Nephron (organoid): ENCODE measurements at regions not wholly inside any gene's neighbourhood (a gene's known extent, or its start where the extent isn't known, plus 50 kb on each side); places are given as distances from the start of the nearest gene placed in this dataset.

Source experiments
- H3K27ac Mint-ChIP-seq, 3 experiments: 2 replicates each; pipeline ENCODE4 v1.8.0; 2020; ENCODE audit warnings: mixed read lengths in 3 of 3, mild to moderate bottlenecking in 2 of 3, moderate library complexity in 1 of 3
- H3K27me3 Mint-ChIP-seq: 2 replicates; pipeline ENCODE4 v1.8.0; 2021; ENCODE audit warnings: low read depth, mild to moderate bottlenecking, moderate library complexity, mixed read lengths
- H3K36me3 Mint-ChIP-seq: 2 replicates; pipeline ENCODE4 v1.8.0; 2020; ENCODE audit warnings: low read depth, mixed read lengths
- H3K4me1 Mint-ChIP-seq: 2 replicates; pipeline ENCODE4 v1.8.0; 2020; ENCODE audit warnings: mixed read lengths
- H3K4me3 Mint-ChIP-seq, 3 experiments: 2 replicates each; pipeline ENCODE4 v1.8.0; 2020; ENCODE audit warnings: mild to moderate bottlenecking in 3 of 3, mixed read lengths in 3 of 3, moderate library complexity in 2 of 3
- H3K9me3 Mint-ChIP-seq: 2 replicates; pipeline ENCODE4 v1.8.0; 2020; ENCODE audit warnings: mixed read lengths
- CTCF ChIP-seq, 3 experiments: fragments of 200-600 bp; sonication (generic); IDR thresholded peaks; one replicate each; pipeline ENCODE4 v1.5.0; 2021; ENCODE audit warnings: antibody characterized with exemption in 3 of 3; ENCODE audit not compliant: unreplicated experiment in 3 of 3

DNA sequence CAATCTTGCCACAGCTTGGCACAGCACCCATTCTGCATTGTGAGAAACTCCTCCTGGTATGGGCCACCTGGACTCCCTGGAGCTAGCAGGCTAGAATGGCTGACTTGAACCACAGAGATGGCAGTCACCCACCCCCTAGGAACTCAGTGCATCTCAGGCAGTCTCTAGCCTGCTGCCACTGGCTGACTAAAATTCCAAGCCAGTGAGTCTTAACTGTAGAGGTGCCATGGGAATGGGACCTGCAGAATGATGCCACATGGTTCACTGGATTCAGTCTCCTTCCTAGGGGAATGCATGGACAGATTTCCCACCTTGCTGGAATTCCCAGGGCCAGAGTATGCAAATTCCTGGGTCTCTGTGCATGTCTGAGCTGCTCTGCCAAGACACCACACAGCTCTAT is 382.9 kb downstream of the MAN2A1 start:
- Mint-ChIP-seq H3K27ac (no peak overlapping the region), H3K4me3 (no peak overlapping the region), H3K36me3 (no peaks in the 10 kb centered on the region), H3K27me3 (no peaks in the 10 kb centered on the region), H3K9me3 (peaks cover 52% of the 10 kb centered on the region), H3K4me1 (no peaks in the 10 kb centered on the region)
- no peak for TF ChIP-seq CTCF (IDR thresholded peaks at IDR 0.05; ENCODE audit: unreplicated experiment in 3 of 3)

DNA sequence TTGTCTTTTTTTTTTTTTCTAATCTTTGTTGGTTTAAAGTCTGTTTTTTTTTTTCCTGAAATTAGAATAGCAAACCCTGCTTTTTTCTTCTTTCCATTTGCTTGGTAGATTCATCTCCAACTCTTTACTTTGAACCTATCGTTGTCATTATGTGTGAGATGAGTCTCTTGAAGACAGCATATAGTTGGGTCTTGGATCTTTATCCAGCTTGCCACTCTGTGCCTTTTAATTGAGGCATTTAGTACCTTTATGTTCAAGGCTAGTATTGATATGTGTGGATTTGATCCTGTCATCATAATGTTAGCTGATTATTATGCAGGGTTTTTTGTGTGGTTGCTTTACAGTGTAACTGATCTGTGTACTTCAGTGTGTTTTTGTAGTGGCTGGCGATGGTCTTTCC is 383.8 kb downstream of the MAN2A1 start:
- Mint-ChIP-seq H3K27me3 (no peaks in the 10 kb centered on the region), H3K9me3 (peaks cover 50% of the 10 kb centered on the region), H3K27ac (no peak overlapping the region), H3K4me1 (no peaks in the 10 kb centered on the region), H3K4me3 (no peak overlapping the region), H3K36me3 (no peaks in the 10 kb centered on the region)
- no peak for TF ChIP-seq CTCF (IDR thresholded peaks at IDR 0.05; ENCODE audit: unreplicated experiment in 3 of 3)

GRCh38 chr5:110075656-110076055 is 385.9 kb downstream of the MAN2A1 start:
- peaks cover 30% of the 10 kb centered on the region for H3K9me3 Mint-ChIP-seq
- H3K27ac Mint-ChIP-seq: no peak overlapping the region
- no peaks in the 10 kb centered on the region for H3K36me3 Mint-ChIP-seq
- no peak overlapping the region for H3K4me3 Mint-ChIP-seq
- no peaks in the 10 kb centered on the region for H3K27me3 Mint-ChIP-seq
- H3K4me1 Mint-ChIP-seq: no peaks in the 10 kb centered on the region
- TF ChIP-seq CTCF (IDR thresholded peaks at IDR 0.05; ENCODE audit: unreplicated experiment in 3 of 3): no peak

- H3K27me3 Mint-ChIP-seq: no peaks in the 10 kb centered on the region
- TF ChIP-seq CTCF (IDR thresholded peaks at IDR 0.05; ENCODE audit: unreplicated experiment in 3 of 3): no peak
Measured at GRCh38 chr5:110077147-110077546, 387.4 kb downstream of the MAN2A1 start.

DNA sequence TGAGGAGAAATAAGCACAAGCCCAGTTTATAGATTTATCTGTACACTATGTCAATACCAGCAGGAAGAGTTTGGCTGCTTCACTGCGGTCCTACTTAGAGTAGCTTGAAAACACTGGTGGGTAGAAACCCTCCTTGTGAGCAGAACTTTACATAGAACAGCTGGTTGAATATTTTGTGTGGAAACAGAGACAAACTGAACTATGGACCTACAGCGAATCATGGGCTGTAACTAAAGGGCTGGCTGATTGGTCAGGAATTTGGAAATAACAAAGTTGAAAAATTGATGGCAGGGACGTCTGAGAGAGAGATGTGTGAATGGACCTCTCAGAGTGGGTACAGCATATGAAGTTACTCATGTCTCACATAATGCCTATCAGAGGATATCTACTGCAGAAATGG is 392.5 kb downstream of the MAN2A1 start:
- Mint-ChIP-seq H3K27ac (no peak overlapping the region), H3K4me3 (no peak overlapping the region), H3K4me1 (peaks cover 26% of the 10 kb centered on the region), H3K27me3 (no peaks in the 10 kb centered on the region), H3K9me3 (peaks cover 4% of the 10 kb centered on the region), H3K36me3 (no peaks in the 10 kb centered on the region)
- no peak for TF ChIP-seq CTCF (IDR thresholded peaks at IDR 0.05; ENCODE audit: unreplicated experiment in 3 of 3)

More at GRCh38 chr5:110077147-110077546, 387.4 kb downstream of the MAN2A1 start:
- Mint-ChIP-seq H3K4me1 (no peaks in the 10 kb centered on the region), H3K4me3 (no peak overlapping the region), H3K36me3 (no peaks in the 10 kb centered on the region), H3K27ac (no peak overlapping the region), H3K9me3 (peaks cover 20% of the 10 kb centered on the region)

GRCh38 chr5:110082863-110083262 is 393.1 kb downstream of the MAN2A1 start:
- Mint-ChIP-seq H3K9me3 (peaks cover 3% of the 10 kb centered on the region), H3K4me1 (peaks cover 27% of the 10 kb centered on the region), H3K27ac (no peak overlapping the region), H3K4me3 (no peak overlapping the region), H3K36me3 (no peaks in the 10 kb centered on the region), H3K27me3 (no peaks in the 10 kb centered on the region)
- TF ChIP-seq CTCF (IDR thresholded peaks at IDR 0.05; ENCODE audit: unreplicated experiment in 3 of 3): no peak
